CD4-positive, alpha-beta T cell (primary cell): ENCODE measurements at regions not wholly inside any gene's neighbourhood (a gene's known extent, or its start where the extent isn't known, plus 50 kb on each side); places are given as distances from the start of the nearest gene placed in this dataset.

ENCODE experiments used
- ATAC-seq: fragments of 200-7000 bp; cut with Tn5 transposase; one replicate; pipeline ENCODE4 v1.10.0; 2022; ENCODE audit warnings: mild to moderate bottlenecking; ENCODE audit not compliant: poor library complexity
- CTCF ChIA-PET: fragments of 350-600 bp; sonication (Branson Sonifier 250); formaldehyde crosslinking; loops from one replicate; lab custom pipeline; 2021; ENCODE audit warnings: antibody characterized with exemption, inconsistent platforms; lab: Charles Lee
- POLR2A ChIA-PET: fragments of 350-600 bp; sonication (Branson Sonifier 250); formaldehyde crosslinking; loops from one replicate; lab custom pipeline; 2021; ENCODE audit warnings: antibody characterized with exemption, inconsistent platforms; lab: Charles Lee
- DNase-seq, 14 experiments: peaks; one replicate each; pipeline ENCODE4 v3.0.0-alpha.2; 2013 to 2020; ENCODE audit warnings: mixed read lengths in 2 of 14
- H3K27ac ChIP-seq, 2 donors: one replicate each; pipeline versions ENCODE4 v1.5.1 to v1.7.0; 2013; ENCODE audit warnings: low read length in 2 of 2, low read depth in 1 of 2, mild to moderate bottlenecking in 1 of 2
- H3K27me3 ChIP-seq, 2 experiments: 1 replicate in 1 of 2; 2 replicates in 1 of 2; pipeline versions ENCODE4 v1.6.1 to v1.7.0; 2013; ENCODE audit warnings: low read length in 2 of 2, control low read depth in 1 of 2, mild to moderate bottlenecking in 1 of 2, moderate library complexity in 1 of 2; ENCODE audit not compliant: insufficient read depth in 2 of 2, control insufficient read depth in 1 of 2
- H3K36me3 ChIP-seq: one replicate; pipeline ENCODE4 v1.6.1; 2013; ENCODE audit warnings: low read length, control low read depth; ENCODE audit not compliant: insufficient read depth
- H3K4me1 ChIP-seq: one replicate; pipeline ENCODE4 v1.6.1; 2013; ENCODE audit warnings: low read length, control low read depth; ENCODE audit not compliant: insufficient read depth
- H3K4me3 ChIP-seq: one replicate; pipeline ENCODE4 v1.5.1; 2013; ENCODE audit warnings: mild to moderate bottlenecking, low read length, moderate library complexity
- H3K9me3 ChIP-seq, 2 experiments: 1 replicate in 1 of 2; 2 replicates in 1 of 2; pipeline versions ENCODE4 v1.6.1 to v1.7.0; 2013; ENCODE audit warnings: low read length in 2 of 2, mild to moderate bottlenecking in 2 of 2, control low read depth in 1 of 2, moderate library complexity in 1 of 2; ENCODE audit not compliant: control insufficient read depth in 1 of 2, insufficient read depth in 1 of 2
- H3K27ac Mint-ChIP-seq: one replicate; pipeline ENCODE4 v1.8.0; 2020; ENCODE audit warnings: mixed read lengths
- H3K27me3 Mint-ChIP-seq: one replicate; pipeline ENCODE4 v1.8.0; 2021; ENCODE audit warnings: mixed read lengths
- H3K36me3 Mint-ChIP-seq: one replicate; pipeline ENCODE4 v1.8.0; 2021; ENCODE audit warnings: low read depth, mixed read lengths
- H3K4me1 Mint-ChIP-seq: one replicate; pipeline ENCODE4 v1.8.0; 2021; ENCODE audit warnings: low read depth, mixed read lengths
- H3K4me3 Mint-ChIP-seq: one replicate; pipeline ENCODE4 v1.8.0; 2020; ENCODE audit warnings: mild to moderate bottlenecking, mixed read lengths
- H3K9me3 Mint-ChIP-seq: one replicate; pipeline ENCODE4 v1.8.0; 2020; ENCODE audit warnings: mixed read lengths
- intact Hi-C, 2 experiments: fragments of 100-400 bp; cut with DNase I in 1 of 2; cut with micrococcal nuclease in 1 of 2; formaldehyde crosslinking; loops; one replicate each; pipeline versions ENCODE4 v1.15.1 to v1.9.0; 2023 to 2025; cut with DNase I, micrococcal nuclease
- TF ChIP-seq, protein P1 (sequence below): fragments of 200-600 bp; IDR thresholded peaks from one replicate; pipeline ENCODE4 v1.8.0; 2022; ENCODE audit warnings: antibody characterized with exemption, mild to moderate bottlenecking

DNA sequence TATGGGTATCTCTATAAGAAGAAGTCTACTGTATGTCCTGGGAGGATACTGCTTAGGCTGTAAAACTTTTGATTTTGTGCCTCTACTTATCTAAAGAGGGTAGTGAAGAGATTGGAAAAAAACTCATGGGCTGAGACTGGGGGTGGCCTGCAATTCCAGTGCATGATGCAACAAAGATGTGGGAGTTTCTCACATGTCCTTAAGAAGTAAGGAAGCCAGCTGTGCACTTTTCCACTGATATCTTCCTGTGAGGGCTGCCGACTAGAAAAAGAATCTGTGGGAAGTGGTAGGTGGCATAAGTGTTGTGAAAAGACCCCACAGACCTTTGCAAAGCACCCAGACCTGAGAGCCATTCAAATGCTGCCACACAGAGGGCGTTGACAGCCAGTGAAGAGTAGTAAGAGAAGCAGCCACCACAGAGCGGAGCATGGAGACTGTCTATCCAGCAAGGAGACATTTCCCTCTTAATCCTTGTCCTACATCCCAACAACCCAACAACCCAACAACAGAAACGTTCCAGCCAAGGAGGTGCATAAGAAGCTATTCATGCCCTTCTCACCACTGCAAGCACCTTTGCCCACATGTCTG, 65.1 kb downstream of the PFDN4 start:
- Mint-ChIP-seq H3K4me3 (no peak overlapping the region), H3K4me1 (no peaks in the 10 kb centered on the region), H3K9me3 (peaks cover 2% of the 10 kb centered on the region), H3K27ac (no peak overlapping the region), H3K36me3 (no peaks in the 10 kb centered on the region), H3K27me3 (peaks cover 27% of the 10 kb centered on the region)
- intact Hi-C loops: no loop called here
- H3K27ac ChIP-seq: no peak overlapping the region
- H3K4me3 ChIP-seq: no peak overlapping the region
- DNase-seq: no peak
- TF ChIP-seq, protein P1, sequence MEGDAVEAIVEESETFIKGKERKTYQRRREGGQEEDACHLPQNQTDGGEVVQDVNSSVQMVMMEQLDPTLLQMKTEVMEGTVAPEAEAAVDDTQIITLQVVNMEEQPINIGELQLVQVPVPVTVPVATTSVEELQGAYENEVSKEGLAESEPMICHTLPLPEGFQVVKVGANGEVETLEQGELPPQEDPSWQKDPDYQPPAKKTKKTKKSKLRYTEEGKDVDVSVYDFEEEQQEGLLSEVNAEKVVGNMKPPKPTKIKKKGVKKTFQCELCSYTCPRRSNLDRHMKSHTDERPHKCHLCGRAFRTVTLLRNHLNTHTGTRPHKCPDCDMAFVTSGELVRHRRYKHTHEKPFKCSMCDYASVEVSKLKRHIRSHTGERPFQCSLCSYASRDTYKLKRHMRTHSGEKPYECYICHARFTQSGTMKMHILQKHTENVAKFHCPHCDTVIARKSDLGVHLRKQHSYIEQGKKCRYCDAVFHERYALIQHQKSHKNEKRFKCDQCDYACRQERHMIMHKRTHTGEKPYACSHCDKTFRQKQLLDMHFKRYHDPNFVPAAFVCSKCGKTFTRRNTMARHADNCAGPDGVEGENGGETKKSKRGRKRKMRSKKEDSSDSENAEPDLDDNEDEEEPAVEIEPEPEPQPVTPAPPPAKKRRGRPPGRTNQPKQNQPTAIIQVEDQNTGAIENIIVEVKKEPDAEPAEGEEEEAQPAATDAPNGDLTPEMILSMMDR: no peak
- H3K9me3 ChIP-seq: no peaks in the 10 kb centered on the region
- H3K4me1 ChIP-seq: no peaks in the 10 kb centered on the region
- CTCF ChIA-PET: no interaction called here
- no peaks in the 10 kb centered on the region for H3K36me3 ChIP-seq
- ATAC-seq: no peak
- POLR2A ChIA-PET: no interaction called here
- peaks cover 0 to 3% of the 10 kb centered on the region in 2 experiments for H3K27me3 ChIP-seq

- no peaks in the 10 kb centered on the region for H3K36me3 Mint-ChIP-seq
Measured at GRCh38 chr20:54275359-54276111, 67.6 kb downstream of the PFDN4 start.

GRCh38 chr20:54276577-54277169, 68.8 kb downstream of the PFDN4 start:
- intact Hi-C loops: no loop called here
- TF ChIP-seq, protein P1: no peak
- H3K27ac ChIP-seq: no peak overlapping the region
- Mint-ChIP-seq H3K9me3 (no peaks in the 10 kb centered on the region), H3K4me1 (no peaks in the 10 kb centered on the region), H3K4me3 (no peak overlapping the region), H3K36me3 (no peaks in the 10 kb centered on the region), H3K27me3 (peaks cover 17% of the 10 kb centered on the region), H3K27ac (no peak overlapping the region)
- no peaks in the 10 kb centered on the region for H3K9me3 ChIP-seq
- no peak for ATAC-seq
- DNase-seq: no peak
- no peaks in the 10 kb centered on the region for H3K4me1 ChIP-seq
- H3K27me3 ChIP-seq: no peaks in the 10 kb centered on the region
- POLR2A ChIA-PET: no interaction called here
- no peak overlapping the region for H3K4me3 ChIP-seq
- CTCF ChIA-PET: no interaction called here
- no peaks in the 10 kb centered on the region for H3K36me3 ChIP-seq

More at GRCh38 chr20:54275359-54276111, 67.6 kb downstream of the PFDN4 start:
- ChIA-PET POLR2A (no interaction called here), CTCF (no interaction called here)
- Mint-ChIP-seq H3K4me1 (no peaks in the 10 kb centered on the region), H3K27me3 (peaks cover 21% of the 10 kb centered on the region), H3K4me3 (no peak overlapping the region), H3K27ac (no peak overlapping the region), H3K9me3 (peaks cover 2% of the 10 kb centered on the region)
- ATAC-seq (no peak), DNase-seq (no peak)
- Histone ChIP-seq H3K36me3 (no peaks in the 10 kb centered on the region), H3K27ac (no peak overlapping the region), H3K4me1 (no peaks in the 10 kb centered on the region), H3K27me3 (no peaks in the 10 kb centered on the region), H3K4me3 (no peak overlapping the region), H3K9me3 (no peaks in the 10 kb centered on the region)
- TF ChIP-seq, protein P1: no peak
- intact Hi-C loops: no loop called here
